Osteoblast (primary cell): ENCODE measurements at regions not wholly inside any gene's neighbourhood (a gene's known extent, or its start where the extent isn't known, plus 50 kb on each side); places are given as distances from the start of the nearest gene placed in this dataset.

Experiments
- DNase-seq: peaks from one replicate; pipeline ENCODE4 v3.0.0; 2011; ENCODE audit warnings: low spot score, mixed read lengths; ENCODE audit not compliant: insufficient read length; ENCODE audit errors: missing footprints
- H2AFZ ChIP-seq: 2 replicates; pipeline ENCODE4 v1.6.0; 2011; ENCODE audit warnings: mild to moderate bottlenecking, low read length
- H3K27ac ChIP-seq: 2 replicates; pipeline ENCODE4 v1.5.1; 2011; ENCODE audit warnings: mild to moderate bottlenecking, low read depth, low read length, moderate library complexity
- H3K27me3 ChIP-seq: 2 replicates; pipeline ENCODE4 v1.6.0; 2012; ENCODE audit warnings: mild to moderate bottlenecking, control low read depth, inconsistent platforms, low read length, moderate library complexity; ENCODE audit not compliant: insufficient read depth
- H3K36me3 ChIP-seq: 2 replicates; pipeline ENCODE4 v1.5.1; 2011; ENCODE audit warnings: mild to moderate bottlenecking, low read length, control low read depth, moderate library complexity; ENCODE audit not compliant: insufficient read depth
- H3K4me1 ChIP-seq: 2 replicates; pipeline ENCODE4 v1.5.1; 2011; ENCODE audit warnings: mild to moderate bottlenecking, low read length, control low read depth, moderate library complexity; ENCODE audit not compliant: insufficient read depth
- H3K4me2 ChIP-seq: 2 replicates; pipeline ENCODE4 v1.6.0; 2011; ENCODE audit warnings: mild to moderate bottlenecking, low read length; ENCODE audit not compliant: insufficient read depth
- H3K4me3 ChIP-seq: fragments of 200-600 bp; sonication (generic); 3 replicates; pipeline ENCODE4 v1.5.1; 2012; ENCODE audit warnings: mild to moderate bottlenecking, low read length, inconsistent platforms; ENCODE audit not compliant: insufficient read depth
- H3K79me2 ChIP-seq: 2 replicates; pipeline ENCODE4 v1.6.0; 2012; ENCODE audit warnings: mild to moderate bottlenecking, low read length, control low read depth, inconsistent platforms; ENCODE audit not compliant: insufficient read depth
- H3K9me3 ChIP-seq: 2 replicates; pipeline ENCODE4 v1.5.1; 2011; ENCODE audit warnings: low read depth, low read length, control low read depth
- H4K20me1 ChIP-seq: 2 replicates; pipeline ENCODE4 v1.6.0; 2012; ENCODE audit warnings: mild to moderate bottlenecking, low read length, control low read depth; ENCODE audit not compliant: insufficient read depth
- CTCF ChIP-seq: IDR thresholded peaks from 2 replicates; pipeline ENCODE4 v1.5.1; 2011; ENCODE audit warnings: mild to moderate bottlenecking, low read depth, low read length, moderate library complexity; ENCODE audit errors: extremely low read depth

- no peaks in the 10 kb centered on the region for H3K36me3 ChIP-seq
- no peak for DNase-seq
- no peaks in the 10 kb centered on the region for H3K9me3 ChIP-seq
- H3K27ac ChIP-seq, result no peak overlapping the region
- H3K4me3 ChIP-seq, result no peak overlapping the region
- no peaks in the 10 kb centered on the region for H4K20me1 ChIP-seq
- TF ChIP-seq CTCF, result no peak
- H3K27me3 ChIP-seq, result no peaks in the 10 kb centered on the region
- no peaks in the 10 kb centered on the region for H3K4me1 ChIP-seq
- H3K79me2 ChIP-seq, result no peaks in the 10 kb centered on the region
- H2AFZ ChIP-seq, result no peak overlapping the region
- H3K4me2 ChIP-seq, result no peak overlapping the region
These were observed 857.8 kb downstream of the DIAPH3 start for GRCh38 chr13:59305896-59306295.

GRCh38 chr13:59312776-59313175 is 851.0 kb downstream of the DIAPH3 start:
- no peaks in the 10 kb centered on the region for H3K9me3 ChIP-seq
- H4K20me1 ChIP-seq, result no peaks in the 10 kb centered on the region
- H2AFZ ChIP-seq, result no peak overlapping the region
- no peaks in the 10 kb centered on the region for H3K4me1 ChIP-seq
- no peak for TF ChIP-seq CTCF
- no peak overlapping the region for H3K4me3 ChIP-seq
- H3K27ac ChIP-seq, result no peak overlapping the region
- H3K79me2 ChIP-seq, result no peaks in the 10 kb centered on the region
- H3K27me3 ChIP-seq, result no peaks in the 10 kb centered on the region
- H3K4me2 ChIP-seq, result no peak overlapping the region
- no peaks in the 10 kb centered on the region for H3K36me3 ChIP-seq
- DNase-seq, result no peak

GRCh38 chr13:59318320-59318930 is 845.3 kb downstream of the DIAPH3 start:
- Histone ChIP-seq H3K4me2 (no peak overlapping the region), H3K79me2 (no peaks in the 10 kb centered on the region), H3K4me1 (no peaks in the 10 kb centered on the region), H3K27me3 (no peaks in the 10 kb centered on the region), H2AFZ (no peak overlapping the region), H4K20me1 (no peaks in the 10 kb centered on the region), H3K27ac (no peak overlapping the region), H3K36me3 (no peaks in the 10 kb centered on the region), H3K9me3 (no peaks in the 10 kb centered on the region), H3K4me3 (no peak overlapping the region)
- TF ChIP-seq CTCF, result peak; percentile 80
- peak; percentile 0 for DNase-seq

DNA sequence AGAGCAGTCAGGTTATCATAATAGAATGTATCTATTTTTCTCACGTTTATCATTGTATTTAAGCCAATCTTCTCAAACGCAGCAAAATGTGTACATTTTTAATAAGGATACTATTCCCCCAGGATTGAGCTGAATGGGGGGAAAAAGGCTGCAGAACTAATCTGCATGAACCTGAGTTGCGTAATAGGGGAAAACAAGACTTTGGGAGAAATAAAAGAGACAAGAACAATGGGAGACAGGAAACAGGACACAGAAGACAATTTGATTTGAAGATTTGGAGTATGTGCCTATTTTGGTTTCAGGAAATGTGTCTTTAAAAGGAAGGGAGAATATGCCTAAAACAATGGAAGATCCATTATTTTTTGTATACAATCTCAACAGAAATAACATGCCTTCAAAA is 844.5 kb downstream of the DIAPH3 start:
- Histone ChIP-seq H3K27ac (no peak overlapping the region), H3K79me2 (no peaks in the 10 kb centered on the region), H3K4me3 (no peak overlapping the region), H2AFZ (no peak overlapping the region), H3K9me3 (no peaks in the 10 kb centered on the region), H3K36me3 (no peaks in the 10 kb centered on the region), H3K4me2 (no peak overlapping the region), H4K20me1 (no peaks in the 10 kb centered on the region), H3K27me3 (no peaks in the 10 kb centered on the region), H3K4me1 (no peaks in the 10 kb centered on the region)
- no peak for TF ChIP-seq CTCF
- DNase-seq, result no peak
